ENCODE measurements at regions not wholly inside any gene's neighbourhood (a gene's known extent, or its start where the extent isn't known, plus 50 kb on each side); places are given as distances from the start of the nearest gene placed in this dataset.
"Not testable (repeated sequence)": the region's sequence is repeated elsewhere in the genome, so short reads cannot be mapped to it uniquely, and the experiment has no call there.

DNA sequence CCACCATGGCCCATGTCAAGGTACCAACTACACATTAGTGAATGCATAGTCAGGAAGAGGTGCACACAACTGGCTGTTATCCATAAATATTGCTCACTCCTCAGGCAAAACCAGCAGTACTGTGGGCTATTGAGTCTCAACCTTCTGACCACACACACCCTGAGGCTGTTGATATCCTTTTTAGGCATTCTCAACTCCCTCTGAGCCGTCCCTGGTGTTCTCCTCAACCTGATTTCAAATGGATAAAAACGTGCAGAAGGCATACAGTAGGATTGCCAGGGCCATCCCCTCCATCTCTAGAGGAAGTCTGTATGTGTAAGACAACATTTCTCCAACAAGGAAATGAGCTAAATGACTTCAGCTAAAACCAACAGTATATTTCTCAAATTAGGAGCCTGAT is 98.7 kb upstream of the KLHL13 start:
- DNase-seq (ENCODE audit: low read depth): no peak

DNA sequence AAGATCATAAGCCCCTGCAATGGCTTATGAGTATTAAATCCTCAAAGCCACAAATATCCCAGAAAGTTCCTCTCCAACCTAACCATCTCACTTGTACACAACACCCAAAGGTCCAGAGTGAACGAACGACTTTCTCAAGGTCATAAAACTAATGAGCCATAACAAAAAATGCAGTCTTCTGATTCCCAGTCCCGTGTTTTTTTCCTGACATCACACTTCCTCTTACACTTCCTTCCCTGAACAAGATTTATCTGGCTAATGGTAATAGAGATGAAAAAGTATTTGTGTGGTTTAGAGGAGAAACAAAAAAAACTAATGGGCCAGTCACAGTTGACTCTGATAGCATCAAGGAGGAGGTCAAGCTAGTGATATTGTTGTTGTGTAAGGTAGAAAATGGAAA is 99.5 kb upstream of the KLHL13 start:
- DNase-seq (ENCODE audit: low read depth): no peak

GRCh38 chrX:118216509-118216908 is 99.9 kb upstream of the KLHL13 start:
- DNase-seq (ENCODE audit: low read depth): no peak

- no peak for DNase-seq (ENCODE audit: low read depth)
Measured at GRCh38 chrX:118218079-118218478, 101.5 kb upstream of the KLHL13 start.

GRCh38 chrX:118218940-118219339 is 102.3 kb upstream of the KLHL13 start:
- DNase-seq (ENCODE audit: low read depth): no peak

GRCh38 chrX:118219866-118220265 is 103.3 kb upstream of the KLHL13 start:
- DNase-seq (ENCODE audit: low read depth): no peak

DNA sequence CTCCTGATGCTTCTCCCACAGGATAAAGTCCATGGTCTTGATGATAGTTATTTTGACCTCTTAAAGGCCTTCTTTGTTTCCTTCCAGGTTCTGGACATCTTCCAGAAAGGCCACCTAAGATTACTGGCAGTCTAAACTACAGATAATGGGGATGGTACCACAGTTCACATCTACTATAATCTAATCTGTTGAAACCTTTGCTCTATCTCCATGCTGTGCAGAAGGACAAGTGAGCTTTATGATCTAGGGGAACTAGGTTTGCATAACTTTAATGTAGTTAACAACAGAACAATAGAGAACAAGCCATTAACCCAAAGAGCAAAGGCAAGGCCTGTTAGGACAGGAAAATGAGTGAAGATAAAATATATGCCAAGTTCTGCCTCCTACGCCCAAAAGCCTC is 103.9 kb upstream of the KLHL13 start:
- no peak for DNase-seq (ENCODE audit: low read depth)

DNA sequence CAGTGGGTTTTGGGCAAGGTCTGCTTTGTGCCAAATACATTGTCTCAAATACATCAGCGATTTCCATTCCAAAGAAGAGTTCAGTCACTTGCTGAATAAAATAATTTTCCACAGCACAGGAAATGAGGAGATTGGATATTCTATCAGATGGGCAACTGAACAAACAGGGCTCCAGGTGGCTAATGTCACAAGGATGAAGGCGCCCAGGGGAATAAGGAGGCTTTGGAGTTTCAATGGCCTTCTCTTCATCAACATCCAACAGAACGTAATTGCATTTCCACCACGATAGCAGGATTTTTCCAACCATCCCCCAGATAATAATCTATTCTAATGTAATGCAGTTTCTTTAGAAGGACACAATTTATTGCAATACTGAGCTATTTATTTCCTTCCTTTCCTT is 104.7 kb upstream of the KLHL13 start:
- no peak for DNase-seq (ENCODE audit: low read depth)

- no peak for DNase-seq (ENCODE audit: low read depth)
Measured at GRCh38 chrX:118221733-118222132, 105.1 kb upstream of the KLHL13 start.

GRCh38 chrX:118222421-118222820 is 105.8 kb upstream of the KLHL13 start:
- DNase-seq (ENCODE audit: low read depth): no peak

- DNase-seq (ENCODE audit: low read depth): no peak
Measured at GRCh38 chrX:118225711-118226428, 109.3 kb upstream of the KLHL13 start.

DNA sequence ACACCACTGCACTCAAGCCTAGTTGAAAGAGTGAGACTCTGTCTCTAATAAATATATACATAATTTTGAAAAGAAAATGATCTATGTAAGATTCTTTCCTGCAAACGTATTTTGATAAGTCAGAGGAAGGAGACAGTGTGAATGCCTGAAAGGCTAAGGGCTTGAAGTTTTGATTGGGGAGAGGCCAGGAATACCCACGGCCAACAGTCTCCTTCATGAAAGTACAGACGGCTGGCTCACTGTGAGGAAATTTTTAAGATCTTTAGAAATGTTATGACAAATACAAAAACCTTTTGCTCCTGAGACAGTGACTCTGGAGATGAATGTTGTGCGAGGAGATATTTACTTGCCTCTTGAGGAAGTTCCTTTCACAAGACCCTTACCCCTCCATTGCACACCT is 111.4 kb upstream of the KLHL13 start:
- DNase-seq (ENCODE audit: low read depth): no peak

- no peak for DNase-seq (ENCODE audit: low read depth)
Measured at GRCh38 chrX:118228456-118228855, 111.8 kb upstream of the KLHL13 start.

- DNase-seq (ENCODE audit: low read depth): no peak
Measured at GRCh38 chrX:118231464-118231863, 114.4 kb upstream of the WDR44 start.

GRCh38 chrX:118239178-118239870 is 106.6 kb upstream of the WDR44 start:
- no peak for DNase-seq (ENCODE audit: low read depth)

- DNase-seq (ENCODE audit: low read depth): no peak
Measured at GRCh38 chrX:118239913-118240698, 105.8 kb upstream of the WDR44 start.

- not testable (repeated sequence) for DNase-seq (ENCODE audit: low read depth)
Measured at GRCh38 chrX:118246961-118247360, 98.9 kb upstream of the WDR44 start.

GRCh38 chrX:118249146-118249545 is 96.8 kb upstream of the WDR44 start:
- no peak for DNase-seq (ENCODE audit: low read depth)

- DNase-seq (ENCODE audit: low read depth): no peak
Measured at GRCh38 chrX:118250445-118250844, 95.5 kb upstream of the WDR44 start.

- DNase-seq (ENCODE audit: low read depth): peak; percentile 7
Measured at GRCh38 chrX:118251271-118251670, 94.6 kb upstream of the WDR44 start.

- no peak for DNase-seq (ENCODE audit: low read depth)
Measured at GRCh38 chrX:118252967-118253366, 92.9 kb upstream of the WDR44 start.

- DNase-seq (ENCODE audit: low read depth): peak; percentile 24
Measured at GRCh38 chrX:118254611-118255010, 91.3 kb upstream of the WDR44 start.

GRCh38 chrX:118255921-118256320 is 90.0 kb upstream of the WDR44 start:
- no peak for DNase-seq (ENCODE audit: low read depth)

Data from amniotic epithelial cell (primary cell).